ENCODE measurements at regions not wholly inside any gene's neighbourhood (a gene's known extent, or its start where the extent isn't known, plus 50 kb on each side); places are given as distances from the start of the nearest gene placed in this dataset.

- no peaks in the 10 kb centered on the region for H3K9me3 ChIP-seq
- no peaks in the 10 kb centered on the region for H3K27me3 ChIP-seq (replicated peaks; ENCODE audit: control insufficient read depth, insufficient read depth, low read length)
- intact Hi-C loops (cut with micrococcal nuclease; ENCODE audit: unreplicated experiment): no loop called here
- no peaks in the 10 kb centered on the region for H3K36me3 ChIP-seq (ENCODE audit: control insufficient read depth, insufficient read depth, low read length)
- Mint-ChIP-seq H3K4me1 (ENCODE audit: low read depth, unreplicated experiment) (no peaks in the 10 kb centered on the region), H3K9me3 (ENCODE audit: unreplicated experiment) (no peaks in the 10 kb centered on the region), H3K4me3 (ENCODE audit: unreplicated experiment) (no peak overlapping the region), H3K27ac (ENCODE audit: unreplicated experiment) (no peak overlapping the region), H3K36me3 (ENCODE audit: insufficient read depth, unreplicated experiment) (no peaks in the 10 kb centered on the region), H3K27me3 (ENCODE audit: insufficient read depth, unreplicated experiment) (peaks cover 13% of the 10 kb centered on the region)
- BruUV-seq (replicated peaks): no TSS peak
- POLR2A ChIA-PET: no interaction called here
- no peaks in the 10 kb centered on the region for H3K4me1 ChIP-seq
- no peak overlapping the region for H3K4me3 ChIP-seq (ENCODE audit: low read depth, low read length)
- TF ChIP-seq CTCF (IDR thresholded peaks at IDR 0.05; ENCODE audit: insufficient read depth in 1 of 2, low read depth in 1 of 2, low read length in 1 of 2, severe bottlenecking in 1 of 2, unreplicated experiment in 1 of 2): no peak
- DNase-seq: no peak
- CTCF ChIA-PET: no interaction called here
Measured at GRCh38 chr6:159620947-159621346, 72.1 kb downstream of the SOD2 start.

GRCh38 chr6:159617444-159617843, 75.6 kb downstream of the SOD2 start:
- CTCF ChIA-PET: no interaction called here
- Mint-ChIP-seq H3K36me3 (ENCODE audit: insufficient read depth, unreplicated experiment) (no peaks in the 10 kb centered on the region), H3K9me3 (ENCODE audit: unreplicated experiment) (peaks cover 8% of the 10 kb centered on the region), H3K27ac (ENCODE audit: unreplicated experiment) (no peak overlapping the region), H3K27me3 (ENCODE audit: insufficient read depth, unreplicated experiment) (peaks cover 16% of the 10 kb centered on the region), H3K4me3 (ENCODE audit: unreplicated experiment) (no peak overlapping the region), H3K4me1 (ENCODE audit: low read depth, unreplicated experiment) (no peaks in the 10 kb centered on the region)
- no peak for DNase-seq
- H3K27me3 ChIP-seq (replicated peaks; ENCODE audit: control insufficient read depth, insufficient read depth, low read length): no peaks in the 10 kb centered on the region
- no peak for TF ChIP-seq CTCF (IDR thresholded peaks at IDR 0.05; ENCODE audit: insufficient read depth in 1 of 2, low read depth in 1 of 2, low read length in 1 of 2, severe bottlenecking in 1 of 2, unreplicated experiment in 1 of 2)
- intact Hi-C loops (cut with micrococcal nuclease; ENCODE audit: unreplicated experiment): no loop called here
- H3K36me3 ChIP-seq (ENCODE audit: control insufficient read depth, insufficient read depth, low read length): no peaks in the 10 kb centered on the region
- H3K9me3 ChIP-seq: no peaks in the 10 kb centered on the region; the same call in 1 of the 2 replicates
- no peaks in the 10 kb centered on the region for H3K4me1 ChIP-seq
- POLR2A ChIA-PET: no interaction called here
- BruUV-seq (replicated peaks): no TSS peak
- no peak overlapping the region for H3K4me3 ChIP-seq (ENCODE audit: low read depth, low read length)

- peaks cover 16% of the 10 kb centered on the region for H3K27me3 Mint-ChIP-seq (ENCODE audit: insufficient read depth, unreplicated experiment)
- peaks cover 8% of the 10 kb centered on the region for H3K9me3 Mint-ChIP-seq (ENCODE audit: unreplicated experiment)
- no peak for TF ChIP-seq CTCF (IDR thresholded peaks at IDR 0.05; ENCODE audit: insufficient read depth in 1 of 2, low read depth in 1 of 2, low read length in 1 of 2, severe bottlenecking in 1 of 2, unreplicated experiment in 1 of 2)
- Histone ChIP-seq H3K36me3 (ENCODE audit: control insufficient read depth, insufficient read depth, low read length) (no peaks in the 10 kb centered on the region), H3K9me3 (no peaks in the 10 kb centered on the region; the same call in 1 of the 2 replicates), H3K4me3 (ENCODE audit: low read depth, low read length) (no peak overlapping the region), H3K27me3 (replicated peaks; ENCODE audit: control insufficient read depth, insufficient read depth, low read length) (no peaks in the 10 kb centered on the region), H3K4me1 (no peaks in the 10 kb centered on the region)
- no peak overlapping the region for H3K4me3 Mint-ChIP-seq (ENCODE audit: unreplicated experiment)
- no peak overlapping the region for H3K27ac Mint-ChIP-seq (ENCODE audit: unreplicated experiment)
- CTCF ChIA-PET: interaction anchor here (0.6 kb wide), 1 partner anchor 38 kb away, joined by 4 read pairs; no protein-coding TSS in a partner anchor
- BruUV-seq (replicated peaks): no TSS peak
- POLR2A ChIA-PET: no interaction called here
- no peak for DNase-seq
- intact Hi-C loops (cut with micrococcal nuclease; ENCODE audit: unreplicated experiment): no loop called here
- no peaks in the 10 kb centered on the region for H3K4me1 Mint-ChIP-seq (ENCODE audit: low read depth, unreplicated experiment)
- no peaks in the 10 kb centered on the region for H3K36me3 Mint-ChIP-seq (ENCODE audit: insufficient read depth, unreplicated experiment)
Measured at GRCh38 chr6:159616456-159616855, 76.6 kb downstream of the SOD2 start.

Measured in Caco-2 (cell line).